Stimulated activated CD4-positive, alpha-beta T cell treated with anti-CD3 and anti-CD28 coated beads, TNF-alpha, amount 100 ng/mL, for 1 hour (primary cell): ENCODE measurements at regions not wholly inside any gene's neighbourhood (a gene's known extent, or its start where the extent isn't known, plus 50 kb on each side); places are given as distances from the start of the nearest gene placed in this dataset.
"Not testable (repeated sequence)": the region's sequence is repeated elsewhere in the genome, so short reads cannot be mapped to it uniquely, and the experiment has no call there.

ENCODE experiments used
- DNase-seq, 3 donors: peaks; one replicate each; pipeline ENCODE4 v3.0.0-alpha.2; 2020; ENCODE audit warnings: low read depth in 3 of 3, low spot score in 1 of 3

DNA sequence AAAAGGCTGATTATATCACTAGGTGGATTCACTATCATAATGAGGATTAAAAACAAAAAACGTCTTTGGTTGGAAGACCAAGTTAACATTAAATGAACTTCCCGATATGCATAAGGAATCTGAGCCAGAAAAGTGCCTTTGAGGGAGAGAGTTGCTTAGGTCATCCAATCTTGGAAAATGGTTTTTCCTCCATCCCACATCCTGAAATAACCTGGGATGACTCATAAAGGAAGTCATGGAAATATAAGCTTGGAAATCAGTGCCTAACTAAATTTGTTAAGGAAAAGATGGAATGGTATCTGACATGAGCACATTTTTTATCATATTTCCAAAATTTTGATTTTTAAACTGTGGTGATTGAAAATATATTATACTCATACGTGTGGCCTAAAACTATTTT lies 66.0 kb downstream of the KBTBD8 start:
- no peak for DNase-seq

DNA sequence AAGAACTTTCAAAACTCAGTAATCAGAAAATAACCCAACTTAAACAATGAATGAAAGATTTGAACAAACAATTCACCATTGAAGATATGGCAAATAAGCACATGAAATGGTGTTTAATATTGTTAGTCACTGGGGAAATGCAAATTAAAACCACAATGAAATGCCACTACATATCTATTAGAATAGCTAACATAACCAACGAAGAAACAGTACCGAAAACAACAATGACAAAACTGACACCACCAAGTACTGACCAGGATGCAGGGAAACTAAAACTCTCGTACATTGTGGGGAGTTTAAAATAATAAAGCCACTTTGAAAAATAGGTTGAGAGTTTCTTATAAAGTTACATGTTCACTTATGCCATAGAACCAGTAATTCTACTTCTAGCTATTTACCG lies 69.1 kb downstream of the KBTBD8 start:
- no peak for DNase-seq

DNA sequence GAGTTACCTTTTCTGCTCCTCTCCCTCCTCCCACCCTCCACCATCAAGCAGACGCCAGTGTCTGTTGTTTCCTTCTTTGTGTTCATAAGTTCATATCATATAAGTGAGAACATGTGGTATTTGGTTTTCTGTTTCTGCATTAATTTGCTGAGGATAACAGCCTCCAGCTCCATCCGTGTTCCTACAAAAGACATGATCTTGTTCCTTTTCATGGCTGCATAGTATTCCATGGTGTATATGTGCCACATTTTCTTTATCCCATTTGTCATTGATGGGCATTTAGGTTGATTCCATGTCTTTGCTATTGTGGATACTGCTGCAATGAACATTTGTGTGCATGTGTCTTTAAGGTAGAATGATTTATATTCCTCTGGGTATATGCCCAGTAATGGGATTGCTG lies 74.5 kb downstream of the KBTBD8 start:
- DNase-seq, result not testable (repeated sequence)

DNA sequence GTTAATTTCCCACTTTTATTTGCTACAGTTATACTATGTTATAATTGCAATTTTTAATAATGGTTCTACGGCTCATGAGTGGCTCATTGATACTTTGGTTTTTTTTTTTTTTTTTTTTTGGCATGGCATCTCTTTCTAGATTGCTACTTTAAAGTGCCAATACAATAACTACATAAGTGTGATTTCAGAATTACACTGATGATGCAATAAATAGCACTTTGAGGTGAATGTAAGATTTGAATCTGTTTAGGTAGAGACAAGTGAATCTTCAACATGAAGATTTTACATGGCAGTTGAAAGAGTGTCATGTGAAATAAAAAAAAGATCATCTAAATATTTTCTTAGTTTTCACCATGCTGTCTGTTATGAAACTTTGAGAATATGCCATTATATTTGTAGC lies 75.7 kb downstream of the KBTBD8 start:
- DNase-seq, result no peak

DNA sequence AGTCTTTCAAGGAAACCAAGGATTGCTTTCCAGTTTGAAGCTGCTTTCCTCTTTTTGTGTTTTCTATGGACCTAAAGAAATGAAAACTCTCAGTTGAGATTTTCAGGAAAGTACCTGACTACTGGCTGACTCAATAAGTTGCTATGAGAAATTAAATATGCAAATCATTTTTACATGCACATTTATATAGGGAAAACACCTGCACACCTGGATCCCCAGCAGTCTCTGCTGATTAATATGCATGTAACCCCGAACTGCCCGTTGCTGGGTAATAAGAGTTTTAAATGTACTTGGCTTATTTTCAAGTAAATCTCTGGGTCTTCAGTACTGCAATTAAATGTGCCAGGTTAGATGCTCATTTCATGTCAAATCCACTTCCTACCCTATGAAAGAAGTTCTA lies 77.2 kb downstream of the KBTBD8 start:
- no peak for DNase-seq

DNA sequence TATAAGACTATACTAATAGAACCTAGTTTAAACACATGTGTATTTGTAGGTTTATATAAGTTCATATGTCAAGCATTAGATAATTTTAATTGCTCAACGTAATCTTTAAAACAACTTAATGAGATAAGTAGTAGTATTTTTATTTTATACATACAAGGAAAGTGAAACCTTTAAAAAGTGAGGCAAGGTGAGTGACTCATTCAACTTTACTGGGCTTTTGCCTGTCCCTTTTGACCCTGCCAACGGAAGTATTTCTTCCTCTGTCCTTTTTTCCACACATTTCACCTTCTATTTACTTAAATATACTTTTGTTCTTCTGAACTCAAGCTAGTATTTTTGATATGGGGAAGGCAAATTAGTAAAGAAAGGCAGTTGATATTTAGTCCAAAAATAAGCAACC lies 78.5 kb downstream of the KBTBD8 start:
- no peak for DNase-seq

DNA sequence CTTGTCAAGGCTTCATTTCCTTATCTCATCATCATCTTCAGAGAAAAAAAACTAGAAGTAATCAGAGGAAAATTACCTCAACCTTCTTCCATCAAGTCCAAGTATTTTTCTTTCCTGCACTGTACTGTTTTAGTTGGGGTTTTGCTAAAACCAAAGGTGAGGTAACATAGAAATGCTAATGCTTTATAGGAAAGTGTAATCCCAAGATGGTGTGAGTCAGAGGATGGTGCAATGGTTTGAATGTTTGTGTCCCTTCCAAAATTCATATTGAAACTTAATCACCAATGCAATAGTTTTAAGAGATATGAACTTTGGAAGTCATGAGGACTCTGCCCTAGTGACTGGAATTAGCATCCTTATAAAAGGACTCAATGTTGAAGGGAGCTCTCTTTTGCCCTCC lies 79.5 kb downstream of the KBTBD8 start:
- DNase-seq, result no peak

DNA sequence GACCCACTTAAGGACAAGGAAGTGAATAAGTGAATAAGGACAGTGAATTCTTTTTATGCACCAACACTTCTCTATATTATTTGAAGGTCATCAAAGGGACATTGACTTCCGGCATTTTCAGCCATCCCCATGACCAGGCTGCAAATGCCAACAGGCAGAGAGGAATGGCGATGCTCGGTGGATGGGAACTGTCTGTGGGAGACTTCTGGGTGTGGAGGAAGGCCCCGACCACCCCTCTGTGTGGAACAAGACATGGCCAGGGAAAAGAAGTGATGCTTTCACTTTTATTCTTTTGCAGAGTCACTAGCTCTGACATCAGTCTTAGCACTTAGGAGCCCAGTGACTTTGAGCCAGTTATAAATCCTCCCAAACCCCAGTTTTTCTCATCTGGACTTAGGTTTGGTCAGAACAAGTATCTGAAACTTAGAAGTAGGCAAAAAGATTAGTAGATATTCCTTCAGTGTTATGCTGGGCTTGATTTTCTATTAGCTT lies 84.5 kb downstream of the KBTBD8 start:
- no peak for DNase-seq

DNA sequence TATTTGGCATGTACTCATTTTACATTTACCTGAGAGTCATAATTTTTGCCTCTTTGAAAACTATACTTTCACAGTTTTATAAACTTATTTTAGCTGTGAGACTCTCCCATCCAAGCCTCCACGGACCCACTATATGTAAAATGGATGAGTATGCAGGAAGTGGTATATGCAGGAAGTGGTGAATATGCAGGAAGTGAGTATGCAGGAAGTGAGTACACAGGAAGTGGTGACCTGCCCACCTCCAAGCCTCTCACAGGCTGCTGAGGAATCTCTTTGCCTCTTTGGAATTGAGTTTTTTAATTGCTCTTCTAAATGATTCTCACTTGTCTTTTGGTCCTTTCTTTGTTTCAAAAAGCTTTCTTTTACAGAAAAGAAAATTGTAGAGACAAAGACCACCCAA lies 85.2 kb downstream of the KBTBD8 start:
- peak in 1 of 3 donors; percentile 5 for DNase-seq

DNA sequence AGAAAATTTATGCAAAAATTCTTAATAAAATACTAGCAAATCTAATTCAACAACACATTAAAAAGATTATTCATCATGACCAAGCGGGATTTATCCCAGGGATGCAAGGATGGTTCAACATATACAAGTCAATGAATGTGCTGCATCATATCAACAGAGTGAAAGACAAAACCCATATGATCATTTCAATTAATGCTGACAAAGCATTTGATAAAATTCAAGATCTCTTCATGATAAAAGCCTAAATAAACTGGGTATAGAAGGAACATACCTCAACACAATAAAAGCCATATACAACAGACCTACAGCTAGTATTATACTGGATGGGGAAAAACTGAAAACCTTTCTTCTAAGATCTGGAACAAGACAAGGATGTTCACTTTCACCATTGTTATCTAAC lies 89.7 kb downstream of the KBTBD8 start:
- DNase-seq, result no peak

DNA sequence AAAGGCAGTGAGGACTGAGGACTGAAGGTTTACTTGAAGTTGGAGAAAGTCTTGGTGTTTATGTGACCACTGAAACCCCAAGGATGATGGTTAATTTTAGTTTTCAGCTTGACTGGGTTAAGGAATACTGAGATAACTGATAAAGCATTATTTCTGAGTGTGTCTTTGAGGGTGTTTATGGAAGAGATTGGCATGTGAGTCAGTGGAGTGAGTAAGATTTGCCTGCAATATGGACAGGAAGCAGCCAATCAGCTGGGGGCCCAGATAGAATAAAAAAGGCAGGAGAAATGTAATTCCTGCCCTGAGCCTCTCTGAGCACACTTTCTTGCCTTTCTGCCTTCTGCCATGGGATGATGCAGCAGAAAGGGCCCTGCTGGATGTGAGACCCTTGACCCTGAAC lies 92.4 kb downstream of the KBTBD8 start:
- no peak for DNase-seq

DNA sequence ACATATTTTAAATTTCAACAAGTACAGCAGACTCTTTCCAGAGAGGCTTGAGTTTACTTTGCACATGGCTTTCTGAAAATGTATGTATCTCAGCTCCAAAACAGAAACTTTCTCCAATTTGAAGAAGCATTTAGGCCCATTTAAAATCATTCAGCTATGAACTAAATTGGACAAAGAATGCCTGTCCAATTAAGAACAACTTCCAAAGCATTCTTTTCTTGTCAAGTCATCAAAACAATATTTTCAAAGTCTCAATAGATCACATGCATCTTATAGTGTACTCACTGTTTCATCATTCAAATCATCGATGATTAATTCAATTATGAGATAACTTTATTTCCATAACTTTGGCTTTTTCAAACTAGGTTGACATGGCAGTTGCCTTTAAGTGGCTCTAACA lies 95.2 kb downstream of the KBTBD8 start:
- DNase-seq, result no peak

DNA sequence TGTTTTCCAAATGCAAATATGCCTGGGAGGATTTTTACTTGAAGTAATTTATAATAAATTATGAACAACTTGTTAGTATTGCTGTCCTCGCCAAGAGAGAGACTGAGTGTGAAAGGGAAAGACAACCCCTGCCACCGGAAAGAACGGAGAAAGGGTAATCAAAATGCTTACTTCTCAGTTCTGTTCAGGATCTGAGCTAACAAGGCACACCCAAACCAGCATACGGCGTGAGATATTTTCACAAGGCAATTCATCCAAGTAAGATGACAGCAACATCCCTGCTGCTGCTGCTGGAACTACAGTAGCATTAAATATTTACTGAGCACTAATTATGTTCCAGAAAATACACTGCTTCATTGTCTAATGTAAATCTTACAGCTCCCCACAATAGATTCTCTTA lies 96.1 kb downstream of the KBTBD8 start:
- DNase-seq, result no peak

DNA sequence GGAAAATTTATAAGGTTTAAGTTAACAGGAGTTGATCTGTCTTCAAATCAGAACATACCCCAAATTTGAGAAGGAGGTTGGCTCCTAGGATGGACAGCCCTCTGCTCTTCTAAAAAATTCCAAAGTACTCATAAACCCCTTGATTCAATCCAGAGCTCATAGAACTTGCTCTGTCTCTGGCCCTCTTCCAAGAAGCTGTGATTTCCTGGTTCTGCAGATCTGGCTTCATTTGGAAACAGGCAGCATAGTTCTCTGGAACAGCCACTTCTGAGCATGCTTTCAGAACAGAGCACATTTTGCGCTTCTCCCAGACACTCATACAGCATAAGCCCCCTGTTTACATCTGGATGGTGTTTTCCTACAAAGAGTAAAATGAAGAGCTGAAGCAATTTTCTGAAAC lies 96.7 kb downstream of the KBTBD8 start:
- no peak for DNase-seq

DNA sequence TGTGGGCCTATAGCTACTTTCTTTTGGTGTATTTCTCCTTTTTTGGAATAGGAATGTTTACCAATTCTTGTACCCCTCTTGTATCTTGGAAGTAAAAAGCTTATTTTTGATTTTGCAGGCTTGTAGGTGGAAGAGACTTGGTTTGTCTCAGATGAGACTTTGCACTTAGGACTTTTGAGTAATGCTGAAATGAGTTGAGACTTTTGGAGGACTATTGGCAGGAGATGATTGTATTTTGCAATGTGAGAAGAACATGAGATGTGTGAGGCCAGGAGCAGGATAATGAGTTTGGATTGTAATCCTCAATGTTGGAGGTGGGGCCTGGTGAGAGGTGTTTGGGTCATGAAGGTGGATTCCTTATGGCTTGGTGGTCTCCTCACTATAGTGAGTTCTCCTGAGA lies 106.3 kb downstream of the KBTBD8 start:
- no peak for DNase-seq

DNA sequence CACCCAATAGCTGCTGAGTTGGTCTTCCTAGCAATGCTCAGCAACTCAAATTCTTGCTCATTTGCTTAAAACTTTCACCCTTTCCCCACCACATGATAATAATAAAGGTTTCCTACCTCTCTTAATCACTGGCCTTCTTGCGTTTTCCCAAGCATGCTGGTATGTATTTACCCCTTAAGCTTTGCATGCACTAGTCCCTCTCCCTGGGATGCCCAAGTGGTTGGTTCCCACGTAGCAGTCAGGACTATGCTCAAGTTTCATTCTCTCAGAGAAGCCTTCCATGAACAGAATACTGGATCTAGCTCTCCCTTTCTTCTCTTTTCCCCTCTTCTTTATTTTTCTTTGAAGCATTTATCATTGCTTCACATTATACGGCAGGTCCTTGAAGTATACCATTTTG lies 108.8 kb downstream of the KBTBD8 start:
- DNase-seq, result no peak

DNA sequence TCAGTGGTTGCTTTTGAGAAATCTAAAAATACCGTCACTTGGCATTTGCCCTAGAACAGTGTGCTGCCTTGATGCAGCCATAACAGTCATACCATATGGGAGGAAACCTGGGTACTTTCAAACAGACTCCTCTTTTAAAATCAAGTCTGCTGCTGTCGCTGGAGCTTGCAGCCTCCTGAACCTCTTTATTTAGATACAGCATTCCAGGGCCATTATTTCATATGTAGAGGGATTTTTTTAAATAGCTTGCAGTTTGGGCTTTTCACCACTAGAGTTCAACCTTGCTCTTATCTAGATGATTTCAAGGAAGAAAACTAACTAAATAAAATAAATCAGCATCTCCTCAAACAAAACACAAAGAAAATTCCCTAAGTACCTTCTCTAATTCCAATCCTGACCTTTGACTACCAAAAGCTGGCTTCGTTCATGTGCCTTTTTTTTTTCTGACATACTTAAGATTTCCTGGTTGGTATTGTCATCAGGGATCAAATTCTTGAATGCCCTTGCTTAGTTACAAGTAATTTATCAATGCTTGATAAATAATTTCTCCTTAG lies 111.6 kb downstream of the KBTBD8 start:
- no peak for DNase-seq

DNA sequence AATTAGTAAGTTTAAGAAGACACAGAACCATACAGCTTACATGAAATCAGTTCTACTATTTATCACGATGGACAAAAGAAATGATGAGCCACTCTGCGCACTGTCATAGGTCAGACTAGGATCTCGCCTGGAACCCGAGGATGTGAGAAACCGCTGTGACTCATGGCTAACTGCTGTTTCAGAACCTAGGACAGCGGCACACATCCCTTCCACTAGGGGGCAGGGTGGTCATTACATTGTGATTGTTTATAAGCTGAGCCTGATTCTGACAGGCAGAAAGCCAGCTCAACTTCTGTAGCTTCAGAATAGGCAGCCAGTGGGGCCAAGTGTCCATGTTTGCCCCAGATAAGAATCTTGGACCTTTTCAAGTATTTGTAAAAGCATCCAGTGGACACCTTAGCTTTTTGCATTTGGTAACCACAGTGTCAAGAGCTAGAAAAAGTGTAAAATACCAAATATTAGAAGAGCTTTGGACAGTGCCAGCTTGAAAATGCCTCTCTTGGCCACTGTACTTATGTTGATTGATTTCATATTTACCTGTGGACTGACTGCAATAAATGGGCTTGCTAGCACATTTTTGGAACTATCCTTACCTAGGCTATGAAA lies 115.8 kb downstream of the KBTBD8 start:
- DNase-seq, result peak; percentile 37 to 62 (median 46)

DNA sequence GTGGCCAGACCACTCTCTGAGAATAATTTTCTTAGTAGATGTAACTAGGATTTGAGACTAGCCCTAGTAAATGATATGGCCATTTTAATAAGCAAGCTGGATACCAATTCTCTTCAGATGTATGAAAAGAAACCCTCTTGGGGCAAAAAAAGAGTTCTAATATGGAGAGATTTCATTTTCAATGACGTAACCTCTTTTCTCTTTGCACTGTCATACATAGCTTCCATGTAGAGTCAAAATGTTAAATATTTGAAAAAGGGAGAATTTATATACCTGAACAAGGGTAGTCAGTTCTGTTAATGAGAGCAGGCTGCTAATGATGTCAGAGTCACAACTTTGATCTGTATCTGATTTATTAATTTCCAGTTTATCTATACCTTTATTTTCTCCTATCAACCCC lies 120.0 kb downstream of the KBTBD8 start:
- DNase-seq, result no peak

DNA sequence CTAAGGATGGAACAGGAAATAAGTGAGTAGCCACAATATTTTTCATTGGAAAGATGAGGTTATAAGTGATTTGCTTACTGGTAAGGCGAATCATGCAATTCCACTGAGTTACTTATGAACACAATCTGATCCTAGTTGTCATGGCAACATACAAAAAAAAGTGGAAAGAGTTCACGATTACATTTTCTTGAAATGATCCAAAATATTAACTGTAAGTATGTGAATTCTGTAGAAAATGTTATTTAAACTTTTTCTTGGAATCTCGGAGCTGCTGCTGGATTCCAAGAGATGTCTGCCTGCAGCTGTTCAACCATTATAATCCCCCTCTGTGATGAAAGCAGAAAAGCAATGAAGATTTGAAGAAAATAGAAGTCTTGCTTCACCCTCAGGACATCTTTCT lies 120.5 kb downstream of the KBTBD8 start:
- DNase-seq, result no peak

DNA sequence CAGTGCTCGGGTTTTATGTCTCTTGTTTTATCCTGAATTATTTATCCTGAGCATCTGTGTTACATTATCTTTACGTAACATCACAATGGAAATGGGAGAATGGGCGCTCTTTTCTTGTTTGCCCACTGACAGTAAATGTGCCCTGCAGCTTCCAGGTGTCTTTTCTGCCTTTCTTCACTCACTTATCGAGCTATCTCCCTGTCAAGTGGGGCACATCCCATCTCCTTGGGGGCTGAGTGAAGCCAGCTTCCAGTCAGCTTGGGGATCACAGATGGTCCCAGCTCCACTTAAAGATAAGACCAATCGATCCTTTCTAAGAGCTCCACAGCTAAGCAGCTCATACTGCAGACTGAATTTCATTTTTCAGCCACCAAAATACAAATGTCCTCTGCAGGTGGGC lies 125.8 kb downstream of the KBTBD8 start:
- no peak for DNase-seq

DNA sequence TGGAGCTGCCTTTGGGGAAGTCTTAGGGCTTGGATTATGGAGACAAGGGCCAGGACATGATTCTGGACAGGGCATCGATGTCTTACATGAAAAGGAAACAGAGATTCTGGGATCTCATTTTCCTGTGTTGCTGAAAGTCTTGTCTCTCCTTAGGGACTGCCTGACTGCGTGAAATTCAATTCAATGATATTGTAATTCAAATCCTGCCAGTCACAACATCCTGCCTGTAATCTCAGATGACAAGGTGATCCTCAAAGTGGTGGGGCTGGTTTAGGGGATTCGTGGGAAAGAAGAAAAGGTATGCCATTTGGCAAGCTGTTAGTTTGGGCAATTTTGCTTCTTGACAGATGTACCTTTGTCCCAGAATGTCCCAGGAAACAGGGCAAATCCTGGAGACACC lies 129.1 kb downstream of the KBTBD8 start:
- DNase-seq, result no peak

DNA sequence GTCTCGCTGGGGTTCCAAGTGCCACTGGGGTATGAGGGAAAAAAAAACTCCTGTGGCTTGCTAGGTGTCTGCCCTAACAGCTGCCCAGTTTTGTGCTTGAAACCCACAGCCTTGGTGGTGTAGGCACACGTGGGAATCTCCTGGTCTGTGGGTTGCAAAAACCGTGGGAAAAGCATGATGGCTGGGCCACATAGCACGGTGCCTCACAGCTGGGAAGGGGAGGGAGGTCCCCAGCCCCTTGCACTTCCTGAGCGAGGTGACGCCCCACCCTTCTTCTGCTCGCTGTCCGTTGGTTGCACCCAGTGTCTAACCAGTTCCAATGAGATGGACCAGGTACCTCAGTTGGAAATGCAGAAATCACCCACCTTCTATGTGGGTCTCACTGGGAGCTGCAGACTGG lies 144.3 kb downstream of the KBTBD8 start:
- DNase-seq, result no peak
